MCF 10A (cell line): ENCODE measurements at regions not wholly inside any gene's neighbourhood (a gene's known extent, or its start where the extent isn't known, plus 50 kb on each side); places are given as distances from the start of the nearest gene placed in this dataset.

Experiments
- BruUV-seq: library from RNA; stranded (reverse); fragments of 400-500 nt; replicated peaks from 2 replicates; lab custom pipeline; 2021; lab: Mats Ljungman, UMichigan
- CTCF ChIA-PET: fragments of 300-600 bp; sonication (Branson Sonifier 250); formaldehyde crosslinking; extraction: SDS; loops from one replicate; lab custom pipeline; 2021; ENCODE audit warnings: antibody characterized with exemption, inconsistent platforms; lab: Yijun Ruan, JAX
- POLR2A ChIA-PET: fragments of 300-600, 350-650 bp; sonication (Branson Sonifier 250); formaldehyde crosslinking; extraction: SDS; loops from one replicate; lab custom pipeline; 2020; ENCODE audit warnings: antibody characterized with exemption, inconsistent platforms; lab: Yijun Ruan, JAX
- DNase-seq: peaks from one replicate; pipeline ENCODE4 v3.0.0-alpha.2; 2018; ENCODE audit not compliant: unreplicated experiment
- H3K27ac Mint-ChIP-seq: one replicate; pipeline ENCODE4 v1.8.0; 2022; ENCODE audit warnings: mild to moderate bottlenecking, low read depth, mixed read lengths; ENCODE audit not compliant: unreplicated experiment
- H3K27me3 Mint-ChIP-seq: one replicate; pipeline ENCODE4 v1.8.0; 2022; ENCODE audit warnings: mixed read lengths; ENCODE audit not compliant: insufficient read depth, unreplicated experiment
- H3K36me3 Mint-ChIP-seq: one replicate; pipeline ENCODE4 v1.8.0; 2022; ENCODE audit warnings: mild to moderate bottlenecking, moderate library complexity, mixed read lengths; ENCODE audit not compliant: insufficient read depth, unreplicated experiment
- H3K4me1 Mint-ChIP-seq: one replicate; pipeline ENCODE4 v1.8.0; 2022; ENCODE audit warnings: mixed read lengths; ENCODE audit not compliant: insufficient read depth, unreplicated experiment
- H3K4me3 Mint-ChIP-seq: one replicate; pipeline ENCODE4 v1.8.0; 2022; ENCODE audit warnings: mild to moderate bottlenecking, moderate library complexity, mixed read lengths; ENCODE audit not compliant: unreplicated experiment
- H3K9me3 Mint-ChIP-seq: one replicate; pipeline ENCODE4 v1.8.0; 2022; ENCODE audit warnings: mixed read lengths; ENCODE audit not compliant: unreplicated experiment
- CTCF ChIP-seq: fragments of 200-600 bp; IDR thresholded peaks from one replicate; pipeline ENCODE4 v1.8.0; 2022; ENCODE audit warnings: antibody characterized with exemption, mild to moderate bottlenecking; ENCODE audit not compliant: unreplicated experiment
- intact Hi-C: fragments of 100-400 bp; cut with micrococcal nuclease; formaldehyde crosslinking; loops from 2 replicates; pipeline ENCODE4 v1.14.1; 2022

GRCh38 chrX:144918936-144919335, 328.4 kb upstream of the SPANXN1 start:
- H3K9me3 Mint-ChIP-seq, result no peaks in the 10 kb centered on the region
- intact Hi-C loops, result no loop called here
- CTCF ChIA-PET, result no interaction called here
- POLR2A ChIA-PET, result interaction anchor here (0.7 kb wide), 1 partner anchor 284 kb away, joined by 5 read pairs; no protein-coding TSS in a partner anchor
- H3K4me3 Mint-ChIP-seq, result no peak overlapping the region
- H3K36me3 Mint-ChIP-seq, result no peaks in the 10 kb centered on the region
- no TSS peak for BruUV-seq
- no peak for DNase-seq
- H3K4me1 Mint-ChIP-seq, result no peaks in the 10 kb centered on the region
- H3K27me3 Mint-ChIP-seq, result no peaks in the 10 kb centered on the region
- H3K27ac Mint-ChIP-seq, result no peak overlapping the region
- no peak for TF ChIP-seq CTCF

- H3K36me3 Mint-ChIP-seq, result no peaks in the 10 kb centered on the region
- BruUV-seq, result no TSS peak
- POLR2A ChIA-PET, result no interaction called here
- no peak for TF ChIP-seq CTCF
- peak overlapping the region; percentile 13 for H3K27ac Mint-ChIP-seq
- peaks cover 7% of the 10 kb centered on the region for H3K9me3 Mint-ChIP-seq
- H3K27me3 Mint-ChIP-seq, result no peaks in the 10 kb centered on the region
- CTCF ChIA-PET, result interaction anchor here (0.6 to 1.1 kb wide), 2 partner anchors 60 to 268 kb away, joined by 3 read pairs; no protein-coding TSS in a partner anchor
- intact Hi-C loops, result no loop called here
- no peak overlapping the region for H3K4me3 Mint-ChIP-seq
- DNase-seq, result peak; percentile 23
- H3K4me1 Mint-ChIP-seq, result peaks cover 15% of the 10 kb centered on the region
These were observed 300.6 kb upstream of the SPANXN1 start for GRCh38 chrX:144946666-144947065.
